NCI-H2196 (cell line): ENCODE measurements at regions not wholly inside any gene's neighbourhood (a gene's known extent, or its start where the extent isn't known, plus 50 kb on each side); places are given as distances from the start of the nearest gene placed in this dataset.
A peak's percentile ranks its signal among the peaks of the same experiment; 100 is the strongest.

ENCODE experiments used
- DNase-seq: peaks from one replicate; lab custom pipeline; 2025; ENCODE audit not compliant: unreplicated experiment; lab: John Stamatoyannopoulos, UW

- no peak for DNase-seq
Observed at GRCh38 chr11:122523846-122524805, 131.4 kb upstream of the UBASH3B start.

DNA sequence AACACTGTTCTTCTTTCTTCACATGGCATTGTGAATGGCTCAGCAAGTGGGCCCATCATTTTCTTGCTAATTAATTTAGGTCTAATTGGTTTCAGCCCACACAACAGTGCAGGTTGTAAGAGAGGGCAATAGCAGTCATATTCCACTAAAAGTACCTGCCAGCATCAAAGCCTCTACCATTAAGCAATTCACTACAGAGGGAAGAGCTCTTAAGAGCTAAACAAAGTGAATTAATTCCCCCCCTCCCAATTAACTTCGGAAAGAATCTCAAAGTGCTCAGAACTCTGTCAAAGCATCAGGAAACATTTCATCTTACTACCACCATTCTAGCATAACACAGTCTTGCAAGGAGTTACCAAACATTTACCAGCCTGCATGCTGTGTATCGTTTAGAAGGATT lies 133.9 kb upstream of the UBASH3B start:
- DNase-seq: no peak

GRCh38 chr11:122517403-122518379 lies 137.8 kb upstream of the UBASH3B start:
- no peak for DNase-seq

DNA sequence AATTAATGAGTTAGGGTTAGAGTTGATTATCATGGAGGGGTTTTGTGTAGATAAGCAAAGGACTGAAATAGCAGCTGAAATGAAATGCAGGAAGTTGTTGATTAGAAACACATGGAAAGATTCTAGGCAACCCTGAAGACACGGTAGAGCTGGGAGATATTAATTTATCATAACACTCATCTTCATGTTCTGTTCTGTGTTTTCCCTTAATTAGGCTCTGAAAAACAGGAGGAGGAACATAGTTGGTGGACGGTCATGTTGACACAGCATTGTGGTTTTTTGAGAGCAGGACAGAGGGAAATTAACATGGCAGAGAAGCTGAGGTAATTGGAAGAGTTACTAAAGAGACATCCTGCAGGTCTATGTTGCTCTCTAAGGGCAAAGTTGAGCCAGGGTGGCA lies 138.8 kb upstream of the UBASH3B start:
- no peak for DNase-seq

GRCh38 chr11:122513997-122514396 lies 141.5 kb upstream of the UBASH3B start:
- DNase-seq: no peak

GRCh38 chr11:122513328-122513727 lies 142.2 kb upstream of the UBASH3B start:
- DNase-seq: no peak

- no peak for DNase-seq
Observed at GRCh38 chr11:122512688-122513087, 142.8 kb upstream of the UBASH3B start.

DNA sequence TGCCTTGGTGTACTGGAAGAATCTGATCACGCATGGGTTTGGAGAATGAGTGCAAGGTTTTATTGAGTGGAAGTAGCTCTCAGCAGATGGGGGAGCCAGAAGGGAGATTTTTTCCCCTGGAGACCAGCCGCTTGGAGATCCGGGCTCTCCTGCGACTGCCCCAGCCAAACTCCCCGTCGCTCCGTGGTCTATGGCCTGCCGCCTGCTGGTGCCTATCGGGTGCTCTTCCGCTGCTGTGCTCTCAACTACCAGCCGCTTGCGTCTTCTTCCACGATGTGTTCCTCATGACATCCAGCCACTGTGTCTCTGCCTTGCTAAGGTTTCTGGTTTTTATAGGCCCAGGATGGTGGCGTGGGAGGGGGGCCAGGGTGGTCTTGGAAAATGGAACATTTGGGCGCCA lies 145.6 kb upstream of the UBASH3B start:
- DNase-seq: no peak

- no peak for DNase-seq
Observed at GRCh38 chr11:122509091-122509490, 146.4 kb upstream of the UBASH3B start.

DNA sequence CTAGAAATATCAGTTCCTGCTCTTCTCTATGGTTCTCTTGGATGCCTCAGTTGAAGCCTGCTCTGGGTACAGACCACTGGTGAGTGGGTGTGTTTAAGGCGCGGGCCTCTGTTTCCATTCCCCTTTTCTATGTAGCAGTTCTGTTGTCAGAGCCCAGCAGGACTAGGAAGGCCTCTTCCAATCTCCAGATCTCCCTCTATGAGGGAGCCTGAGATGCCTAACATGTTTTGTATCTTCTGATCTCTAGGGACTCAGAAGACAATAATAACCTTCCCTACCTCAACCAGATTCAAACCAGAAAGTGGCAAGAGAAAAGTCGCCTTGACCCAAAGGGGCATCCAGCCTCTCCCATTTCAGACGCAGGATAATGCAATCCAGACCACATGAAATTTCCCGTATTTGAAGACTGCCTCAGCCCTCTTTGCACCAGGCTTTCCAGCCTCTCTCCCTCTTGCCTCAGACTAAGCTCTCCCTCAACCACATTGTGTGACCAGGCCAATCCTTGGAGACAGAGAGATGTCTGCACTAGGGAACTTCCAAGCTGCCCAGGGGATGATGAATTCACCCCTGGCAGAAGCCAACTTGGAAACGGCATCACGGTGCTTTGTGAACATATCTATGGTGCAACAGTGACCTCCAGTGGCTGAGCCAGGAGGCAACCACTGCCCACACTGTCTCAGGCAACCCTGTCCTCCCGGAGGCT lies 150.1 kb upstream of the UBASH3B start:
- DNase-seq: peak; percentile 65

- no peak for DNase-seq
Observed at GRCh38 chr11:122494221-122494620, 161.3 kb upstream of the UBASH3B start.

DNA sequence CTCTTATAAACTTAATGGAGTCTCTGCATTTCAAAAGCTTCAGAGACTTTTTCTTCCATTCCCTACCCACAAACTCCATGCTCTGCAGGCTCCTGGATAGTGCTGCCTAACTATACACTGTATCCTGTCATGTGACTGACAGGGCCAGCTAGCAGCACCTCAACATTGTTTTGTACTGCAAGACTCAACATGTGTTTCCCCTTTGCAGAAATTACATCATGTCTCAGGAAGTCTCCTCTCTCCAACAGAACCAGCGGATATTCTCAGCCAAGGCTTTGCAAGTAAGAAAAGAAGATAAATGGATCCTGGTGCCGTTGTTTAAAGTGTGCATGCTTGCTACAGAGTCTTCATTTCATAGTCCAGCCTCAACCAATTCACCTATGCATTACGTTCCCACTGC lies 164.0 kb upstream of the UBASH3B start:
- no peak for DNase-seq

- no peak for DNase-seq
Observed at GRCh38 chr11:122488892-122489706, 166.4 kb upstream of the UBASH3B start.

- DNase-seq: no peak
Observed at GRCh38 chr11:122487669-122488068, 167.9 kb upstream of the UBASH3B start.

GRCh38 chr11:122486793-122487495 lies 168.6 kb upstream of the UBASH3B start:
- DNase-seq: no peak

- no peak for DNase-seq
Observed at GRCh38 chr11:122478986-122479385, 176.5 kb upstream of the UBASH3B start.

- DNase-seq: no peak
Observed at GRCh38 chr11:122468965-122469364, 186.6 kb upstream of the UBASH3B start.

- no peak for DNase-seq
Observed at GRCh38 chr11:122463530-122463929, 192.0 kb upstream of the UBASH3B start.

GRCh38 chr11:122459064-122459463 lies 196.5 kb upstream of the UBASH3B start:
- no peak for DNase-seq

DNA sequence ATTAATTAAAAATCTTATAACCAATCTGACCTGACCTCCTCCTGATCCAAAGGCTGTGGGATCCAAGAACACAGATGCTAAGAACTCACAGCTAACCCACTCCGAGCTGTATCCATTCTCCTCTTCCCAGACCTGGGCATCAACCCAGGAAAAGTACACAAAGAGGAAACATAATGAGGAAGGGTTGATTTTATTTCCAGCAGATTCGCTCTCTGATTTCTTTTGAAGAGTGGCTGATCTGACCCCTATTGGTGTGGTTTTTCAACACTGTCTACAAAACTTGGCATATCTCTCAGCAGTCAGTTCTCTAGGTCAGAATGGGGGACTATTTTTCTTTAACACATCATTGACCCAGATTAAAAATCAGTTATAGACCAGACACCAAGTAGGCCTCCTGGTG lies 201.9 kb upstream of the UBASH3B start:
- no peak for DNase-seq
